ENCODE measurements at regions not wholly inside any gene's neighbourhood (a gene's known extent, or its start where the extent isn't known, plus 50 kb on each side); places are given as distances from the start of the nearest gene placed in this dataset.
A peak's percentile ranks its signal among the peaks of the same experiment; 100 is the strongest.

DNA sequence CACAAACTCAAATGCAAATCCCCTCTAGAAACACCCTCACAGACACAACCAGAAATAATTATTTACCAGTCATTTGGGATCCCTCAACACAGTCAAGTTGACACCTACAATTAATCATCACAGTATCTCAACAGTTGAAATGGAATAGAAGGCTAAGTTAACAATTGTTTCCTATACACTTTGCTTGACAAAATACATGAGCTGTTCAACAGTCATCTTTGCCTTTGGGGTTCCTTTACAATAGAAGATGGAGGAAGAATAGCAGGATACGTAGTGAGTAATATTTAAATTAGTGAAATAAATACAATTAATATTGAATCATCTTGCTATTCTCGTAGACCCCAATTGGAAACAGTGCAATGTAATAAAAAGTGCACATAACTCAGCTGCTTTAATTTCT lies 487.3 kb upstream of the ADAMTS5 start:
- H3K4me2 ChIP-seq (ENCODE audit: control insufficient read depth, extremely low read depth, insufficient read depth, low read depth, low read length), result peak overlapping the region; percentile 18
- dilution Hi-C loops (cut with MboI; ENCODE audit: extremely low pct_ligation_motif_present, low sequenced_read_pairs), result no loop called here
- no peak for TF ChIP-seq EZH2 (IDR thresholded peaks at IDR 0.05; ENCODE audit: low read length)
- TF ChIP-seq, protein P1, sequence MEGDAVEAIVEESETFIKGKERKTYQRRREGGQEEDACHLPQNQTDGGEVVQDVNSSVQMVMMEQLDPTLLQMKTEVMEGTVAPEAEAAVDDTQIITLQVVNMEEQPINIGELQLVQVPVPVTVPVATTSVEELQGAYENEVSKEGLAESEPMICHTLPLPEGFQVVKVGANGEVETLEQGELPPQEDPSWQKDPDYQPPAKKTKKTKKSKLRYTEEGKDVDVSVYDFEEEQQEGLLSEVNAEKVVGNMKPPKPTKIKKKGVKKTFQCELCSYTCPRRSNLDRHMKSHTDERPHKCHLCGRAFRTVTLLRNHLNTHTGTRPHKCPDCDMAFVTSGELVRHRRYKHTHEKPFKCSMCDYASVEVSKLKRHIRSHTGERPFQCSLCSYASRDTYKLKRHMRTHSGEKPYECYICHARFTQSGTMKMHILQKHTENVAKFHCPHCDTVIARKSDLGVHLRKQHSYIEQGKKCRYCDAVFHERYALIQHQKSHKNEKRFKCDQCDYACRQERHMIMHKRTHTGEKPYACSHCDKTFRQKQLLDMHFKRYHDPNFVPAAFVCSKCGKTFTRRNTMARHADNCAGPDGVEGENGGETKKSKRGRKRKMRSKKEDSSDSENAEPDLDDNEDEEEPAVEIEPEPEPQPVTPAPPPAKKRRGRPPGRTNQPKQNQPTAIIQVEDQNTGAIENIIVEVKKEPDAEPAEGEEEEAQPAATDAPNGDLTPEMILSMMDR (optimal IDR thresholded peaks at IDR 0.05 in 1 of 3, IDR thresholded peaks at IDR 0.05 in 1 of 3, conservative IDR thresholded peaks at IDR 0.05 in 1 of 3; ENCODE audit: extremely low read depth in 1 of 3, insufficient read depth in 2 of 3, low read length in 3 of 3), result no peak
- no peak overlapping the region for H3K27ac ChIP-seq (ENCODE audit: control insufficient read depth, insufficient read depth, low read length)
- H3K9me3 ChIP-seq (ENCODE audit: control insufficient read depth, low read depth, low read length), result no peaks in the 10 kb centered on the region
- DNase-seq (ENCODE audit: low read depth, low spot score), result no peak
- H3K4me1 ChIP-seq (ENCODE audit: control insufficient read depth, extremely low read depth, insufficient read depth, low read length), result peaks cover 22% of the 10 kb centered on the region
- no peak overlapping the region for H3K4me3 ChIP-seq (ENCODE audit: control insufficient read depth in 2 of 3, extremely low read depth in 1 of 3, insufficient read depth in 2 of 3, low read depth in 1 of 3, low read length in 3 of 3)
- H2AFZ ChIP-seq (ENCODE audit: control insufficient read depth, low read length), result no peak overlapping the region
- H3K9ac ChIP-seq (ENCODE audit: control insufficient read depth, extremely low read depth, insufficient read depth, low read length), result no peak overlapping the region
- no peaks in the 10 kb centered on the region for H4K20me1 ChIP-seq (ENCODE audit: control insufficient read depth, extremely low read depth, insufficient read depth, low read length)
- no peaks in the 10 kb centered on the region for H3K9me1 ChIP-seq (ENCODE audit: control insufficient read depth, extremely low read depth, insufficient read depth, low read length)
- H3K79me2 ChIP-seq (ENCODE audit: control insufficient read depth, insufficient read depth, low read length), result no peaks in the 10 kb centered on the region
- peak; percentile 68 for FAIRE-seq
- H3K27me3 ChIP-seq (ENCODE audit: control insufficient read depth, extremely low read depth, insufficient read depth, low read length), result no peaks in the 10 kb centered on the region
- no peaks in the 10 kb centered on the region for H3K36me3 ChIP-seq (ENCODE audit: control insufficient read depth in 2 of 2, extremely low read depth in 1 of 2, insufficient read depth in 2 of 2, low read length in 2 of 2)

GRCh38 chr21:27451116-27451515 lies 484.2 kb upstream of the ADAMTS5 start:
- Histone ChIP-seq H3K9me3 (ENCODE audit: control insufficient read depth, low read depth, low read length) (no peaks in the 10 kb centered on the region), H3K36me3 (ENCODE audit: control insufficient read depth in 2 of 2, extremely low read depth in 1 of 2, insufficient read depth in 2 of 2, low read length in 2 of 2) (no peaks in the 10 kb centered on the region), H2AFZ (ENCODE audit: control insufficient read depth, low read length) (no peak overlapping the region), H3K9ac (ENCODE audit: control insufficient read depth, extremely low read depth, insufficient read depth, low read length) (no peak overlapping the region), H3K4me2 (ENCODE audit: control insufficient read depth, extremely low read depth, insufficient read depth, low read depth, low read length) (no peak overlapping the region), H3K4me3 (ENCODE audit: control insufficient read depth in 2 of 3, extremely low read depth in 1 of 3, insufficient read depth in 2 of 3, low read depth in 1 of 3, low read length in 3 of 3) (no peak overlapping the region), H3K79me2 (ENCODE audit: control insufficient read depth, insufficient read depth, low read length) (no peaks in the 10 kb centered on the region), H4K20me1 (ENCODE audit: control insufficient read depth, extremely low read depth, insufficient read depth, low read length) (no peaks in the 10 kb centered on the region), H3K27ac (ENCODE audit: control insufficient read depth, insufficient read depth, low read length) (no peak overlapping the region), H3K9me1 (ENCODE audit: control insufficient read depth, extremely low read depth, insufficient read depth, low read length) (no peaks in the 10 kb centered on the region), H3K4me1 (ENCODE audit: control insufficient read depth, extremely low read depth, insufficient read depth, low read length) (peaks cover 9% of the 10 kb centered on the region), H3K27me3 (ENCODE audit: control insufficient read depth, extremely low read depth, insufficient read depth, low read length) (no peaks in the 10 kb centered on the region)
- DNase-seq (ENCODE audit: low read depth, low spot score), result no peak
- dilution Hi-C loops (cut with MboI; ENCODE audit: extremely low pct_ligation_motif_present, low sequenced_read_pairs), result no loop called here
- TF ChIP-seq, protein P1 (optimal IDR thresholded peaks at IDR 0.05 in 1 of 3, IDR thresholded peaks at IDR 0.05 in 1 of 3, conservative IDR thresholded peaks at IDR 0.05 in 1 of 3; ENCODE audit: extremely low read depth in 1 of 3, insufficient read depth in 2 of 3, low read length in 3 of 3), result no peak
- no peak for TF ChIP-seq EZH2 (IDR thresholded peaks at IDR 0.05; ENCODE audit: low read length)
- FAIRE-seq, result peak; percentile 67
